Mucosa of descending colon (tissue), 3 donors: ENCODE measurements at regions not wholly inside any gene's neighbourhood (a gene's known extent, or its start where the extent isn't known, plus 50 kb on each side); places are given as distances from the start of the nearest gene placed in this dataset.

Source experiments
- ATAC-seq: fragments of 200-7000 bp; cut with Tn5 transposase; one replicate; pipeline ENCODE4 v1.9.1; 2020; ENCODE audit warnings: mild to moderate bottlenecking, moderate library complexity
- DNase-seq, 3 donors: peaks; one replicate each; pipeline ENCODE4 v3.0.0-alpha.2; 2020
- H3K36me3 ChIP-seq: fragments of 200-600 bp; one replicate; pipeline ENCODE4 v1.8.0; 2021; ENCODE audit warnings: low read depth, mild to moderate bottlenecking
- H3K4me1 ChIP-seq: fragments of 200-600 bp; one replicate; pipeline ENCODE4 v1.8.0; 2021; ENCODE audit warnings: low read depth, mild to moderate bottlenecking
- H3K4me3 ChIP-seq: fragments of 200-600 bp; one replicate; pipeline ENCODE4 v1.8.0; 2021; ENCODE audit warnings: mild to moderate bottlenecking
- H3K9me3 ChIP-seq: fragments of 200-600 bp; one replicate; pipeline ENCODE4 v1.8.0; 2021; ENCODE audit warnings: mild to moderate bottlenecking
- CTCF ChIP-seq: fragments of 200-600 bp; IDR thresholded peaks from one replicate; pipeline ENCODE4 v1.8.0; 2022; ENCODE audit warnings: antibody characterized with exemption, mild to moderate bottlenecking
- intact Hi-C, 2 donors: fragments of 100-400 bp; cut with DNase I in 1 of 2; cut with micrococcal nuclease in 1 of 2; formaldehyde crosslinking; loops; one replicate each; pipeline versions ENCODE4 v1.11.0 to v1.11.1; 2022; cut with DNase I, micrococcal nuclease
- donor health status: DM: no; HTN: no; CAD: no; lungs with moderate emphysema.
- donor health status: DM: no; HTN: no; CAD: no.
- donor health status: DM: no; HTN: yes; CAD: no.

- DNase-seq (no peak), ATAC-seq (no peak)
- no peak for TF ChIP-seq CTCF
- Histone ChIP-seq H3K36me3 (no peaks in the 10 kb centered on the region), H3K4me3 (no peak overlapping the region), H3K4me1 (no peaks in the 10 kb centered on the region), H3K9me3 (no peaks in the 10 kb centered on the region)
- intact Hi-C loops = no loop called here
Observed at GRCh38 chr6:139972116-139972515, 597.7 kb upstream of the CITED2 start.

GRCh38 chr6:139970591-139970991, 596.1 kb upstream of the CITED2 start:
- Histone ChIP-seq H3K4me3 (no peak overlapping the region), H3K4me1 (no peaks in the 10 kb centered on the region), H3K9me3 (no peaks in the 10 kb centered on the region), H3K36me3 (no peaks in the 10 kb centered on the region)
- TF ChIP-seq CTCF = no peak
- no peak for DNase-seq
- no peak for ATAC-seq
- intact Hi-C loops = no loop called here

GRCh38 chr6:139967497-139967896, 593.0 kb upstream of the CITED2 start:
- TF ChIP-seq CTCF = no peak
- DNase-seq (no peak), ATAC-seq (no peak)
- Histone ChIP-seq H3K36me3 (no peaks in the 10 kb centered on the region), H3K9me3 (no peaks in the 10 kb centered on the region), H3K4me1 (no peaks in the 10 kb centered on the region), H3K4me3 (no peak overlapping the region)
- intact Hi-C loops = no loop called here

- TF ChIP-seq CTCF = no peak
- no peak overlapping the region for H3K4me3 ChIP-seq
- ATAC-seq (no peak), DNase-seq (no peak)
- intact Hi-C loops = no loop called here
- H3K9me3 ChIP-seq = no peaks in the 10 kb centered on the region
- H3K4me1 ChIP-seq = no peaks in the 10 kb centered on the region
- H3K36me3 ChIP-seq = no peaks in the 10 kb centered on the region
Observed at GRCh38 chr6:139965393-139965792, 590.9 kb upstream of the CITED2 start.

GRCh38 chr6:139964737-139965136, 590.3 kb upstream of the CITED2 start:
- H3K4me1 ChIP-seq = no peaks in the 10 kb centered on the region
- ATAC-seq = no peak
- TF ChIP-seq CTCF = no peak

GRCh38 chr6:139962654-139963347, 588.4 kb upstream of the CITED2 start:
- no peak overlapping the region for H3K4me3 ChIP-seq
- DNase-seq = no peak
- no peak for ATAC-seq
- TF ChIP-seq CTCF = no peak
- intact Hi-C loops = no loop called here
- H3K9me3 ChIP-seq = no peaks in the 10 kb centered on the region
- H3K36me3 ChIP-seq = no peaks in the 10 kb centered on the region
- no peaks in the 10 kb centered on the region for H3K4me1 ChIP-seq

More at GRCh38 chr6:139964737-139965136, 590.3 kb upstream of the CITED2 start:
- no peak overlapping the region for H3K4me3 ChIP-seq
- intact Hi-C loops = no loop called here
- no peak for DNase-seq
- H3K9me3 ChIP-seq = no peaks in the 10 kb centered on the region
- H3K36me3 ChIP-seq = no peaks in the 10 kb centered on the region
